Caco-2 (cell line): ENCODE measurements at regions not wholly inside any gene's neighbourhood (a gene's known extent, or its start where the extent isn't known, plus 50 kb on each side); places are given as distances from the start of the nearest gene placed in this dataset.

Source experiments
- BruUV-seq: library from RNA; stranded (reverse); fragments of 400-500 nt; replicated peaks from 2 replicates; lab custom pipeline; 2021; lab: Mats Ljungman, UMichigan
- CTCF ChIA-PET: fragments of 300-600 bp; sonication (Branson Sonifier 250); formaldehyde crosslinking; loops from one replicate; lab custom pipeline; 2022; ENCODE audit warnings: antibody characterized with exemption; lab: Charles Lee
- POLR2A ChIA-PET: fragments of 300-600 bp; sonication (Branson Sonifier 250); formaldehyde crosslinking; loops from one replicate; lab custom pipeline; 2022; ENCODE audit warnings: antibody characterized with exemption; lab: Charles Lee
- DNase-seq, 2 experiments: peaks; one replicate each; pipeline versions ENCODE4 v3.0.0 to v3.0.0-alpha.2; 2020 to 2022
- H3K27me3 ChIP-seq: replicated peaks from 2 replicates; pipeline ENCODE4 v1.6.0; 2011; ENCODE audit warnings: low read length; ENCODE audit not compliant: control insufficient read depth, insufficient read depth
- H3K36me3 ChIP-seq: 2 replicates; pipeline ENCODE4 v1.5.1; 2011; ENCODE audit warnings: low read length; ENCODE audit not compliant: control insufficient read depth, insufficient read depth
- H3K4me1 ChIP-seq: fragments of 250-450 bp; sonication (Bioruptor Pico); 2 replicates; pipeline ENCODE4 v1.5.1; 2020; ENCODE audit warnings: mild to moderate bottlenecking
- H3K4me3 ChIP-seq: 2 replicates; pipeline ENCODE4 v1.5.1; 2011; ENCODE audit warnings: low read depth, mild to moderate bottlenecking, control low read depth, low read length
- H3K9me3 ChIP-seq: fragments of 250-450 bp; sonication (Bioruptor Pico); 2 replicates; pipeline ENCODE4 v1.5.1; 2020; ENCODE audit warnings: mild to moderate bottlenecking, moderate library complexity
- H3K27ac Mint-ChIP-seq: one replicate; pipeline ENCODE4 v1.8.0; 2022; ENCODE audit warnings: mixed read lengths; ENCODE audit not compliant: unreplicated experiment
- H3K27me3 Mint-ChIP-seq: one replicate; pipeline ENCODE4 v1.8.0; 2022; ENCODE audit warnings: mixed read lengths; ENCODE audit not compliant: insufficient read depth, unreplicated experiment
- H3K36me3 Mint-ChIP-seq: one replicate; pipeline ENCODE4 v1.8.0; 2022; ENCODE audit warnings: mild to moderate bottlenecking, mixed read lengths; ENCODE audit not compliant: insufficient read depth, unreplicated experiment
- H3K4me1 Mint-ChIP-seq: one replicate; pipeline ENCODE4 v1.8.0; 2022; ENCODE audit warnings: low read depth, mixed read lengths; ENCODE audit not compliant: unreplicated experiment
- H3K4me3 Mint-ChIP-seq: one replicate; pipeline ENCODE4 v1.8.0; 2022; ENCODE audit warnings: mild to moderate bottlenecking, moderate library complexity, mixed read lengths; ENCODE audit not compliant: unreplicated experiment
- H3K9me3 Mint-ChIP-seq: one replicate; pipeline ENCODE4 v1.8.0; 2022; ENCODE audit warnings: mixed read lengths; ENCODE audit not compliant: unreplicated experiment
- intact Hi-C: fragments of 100-400 bp; cut with micrococcal nuclease; formaldehyde crosslinking; loops from one replicate; pipeline ENCODE4 v1.10.0; 2022; ENCODE audit not compliant: unreplicated experiment
- TF ChIP-seq, protein P1 (sequence below), 2 experiments: fragments of 200-600 bp in 1 of 2; IDR thresholded peaks; 1 replicate in 1 of 2; 2 replicates in 1 of 2; pipeline versions ENCODE4 v1.5.1 to v1.8.0; 2011 to 2022; ENCODE audit warnings: antibody characterized with exemption in 1 of 2, control low read depth in 1 of 2, inconsistent platforms in 1 of 2, low read depth in 1 of 2, low read length in 1 of 2, mild to moderate bottlenecking in 1 of 2, moderate library complexity in 1 of 2; ENCODE audit not compliant: insufficient read depth in 1 of 2, severe bottlenecking in 1 of 2, unreplicated experiment in 1 of 2

DNA sequence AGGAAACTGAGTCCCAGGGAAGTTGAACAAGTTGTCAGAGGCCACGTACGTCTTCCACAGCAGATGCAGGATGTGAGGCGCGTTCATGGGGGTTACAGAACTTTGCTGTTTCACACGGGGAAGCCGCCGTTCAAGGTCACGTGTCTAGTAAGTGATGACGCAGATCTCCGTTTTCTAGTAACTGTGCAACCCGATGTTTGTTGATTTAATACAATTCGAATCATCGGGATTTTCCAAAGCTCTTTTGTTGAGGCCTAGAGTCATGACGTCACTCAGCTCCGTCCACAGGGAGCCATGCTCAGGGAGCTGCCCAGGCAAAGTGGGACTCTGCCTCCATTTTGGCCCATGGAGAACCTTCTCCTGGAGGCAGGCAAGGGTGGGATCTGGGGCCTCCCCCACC is 1121.8 kb downstream of the TBC1D22A start:
- H3K27me3 Mint-ChIP-seq = no peaks in the 10 kb centered on the region
- no TSS peak for BruUV-seq
- no peak for DNase-seq
- POLR2A ChIA-PET = no interaction called here
- H3K4me3 Mint-ChIP-seq = no peak overlapping the region
- CTCF ChIA-PET = no interaction called here
- no peaks in the 10 kb centered on the region for H3K36me3 ChIP-seq
- TF ChIP-seq, protein P1, sequence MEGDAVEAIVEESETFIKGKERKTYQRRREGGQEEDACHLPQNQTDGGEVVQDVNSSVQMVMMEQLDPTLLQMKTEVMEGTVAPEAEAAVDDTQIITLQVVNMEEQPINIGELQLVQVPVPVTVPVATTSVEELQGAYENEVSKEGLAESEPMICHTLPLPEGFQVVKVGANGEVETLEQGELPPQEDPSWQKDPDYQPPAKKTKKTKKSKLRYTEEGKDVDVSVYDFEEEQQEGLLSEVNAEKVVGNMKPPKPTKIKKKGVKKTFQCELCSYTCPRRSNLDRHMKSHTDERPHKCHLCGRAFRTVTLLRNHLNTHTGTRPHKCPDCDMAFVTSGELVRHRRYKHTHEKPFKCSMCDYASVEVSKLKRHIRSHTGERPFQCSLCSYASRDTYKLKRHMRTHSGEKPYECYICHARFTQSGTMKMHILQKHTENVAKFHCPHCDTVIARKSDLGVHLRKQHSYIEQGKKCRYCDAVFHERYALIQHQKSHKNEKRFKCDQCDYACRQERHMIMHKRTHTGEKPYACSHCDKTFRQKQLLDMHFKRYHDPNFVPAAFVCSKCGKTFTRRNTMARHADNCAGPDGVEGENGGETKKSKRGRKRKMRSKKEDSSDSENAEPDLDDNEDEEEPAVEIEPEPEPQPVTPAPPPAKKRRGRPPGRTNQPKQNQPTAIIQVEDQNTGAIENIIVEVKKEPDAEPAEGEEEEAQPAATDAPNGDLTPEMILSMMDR (IDR thresholded peaks at IDR 0.05; ENCODE audit: insufficient read depth in 1 of 2, low read depth in 1 of 2, low read length in 1 of 2, severe bottlenecking in 1 of 2, unreplicated experiment in 1 of 2) = no peak
- intact Hi-C loops = no loop called here
- H3K9me3 Mint-ChIP-seq = no peaks in the 10 kb centered on the region
- H3K27me3 ChIP-seq = no peaks in the 10 kb centered on the region
- no peaks in the 10 kb centered on the region for H3K9me3 ChIP-seq
- H3K27ac Mint-ChIP-seq = no peak overlapping the region
- H3K4me1 Mint-ChIP-seq = no peaks in the 10 kb centered on the region
- H3K4me3 ChIP-seq = no peak overlapping the region
- H3K4me1 ChIP-seq = peaks cover 4% of the 10 kb centered on the region
- H3K36me3 Mint-ChIP-seq = no peaks in the 10 kb centered on the region

DNA sequence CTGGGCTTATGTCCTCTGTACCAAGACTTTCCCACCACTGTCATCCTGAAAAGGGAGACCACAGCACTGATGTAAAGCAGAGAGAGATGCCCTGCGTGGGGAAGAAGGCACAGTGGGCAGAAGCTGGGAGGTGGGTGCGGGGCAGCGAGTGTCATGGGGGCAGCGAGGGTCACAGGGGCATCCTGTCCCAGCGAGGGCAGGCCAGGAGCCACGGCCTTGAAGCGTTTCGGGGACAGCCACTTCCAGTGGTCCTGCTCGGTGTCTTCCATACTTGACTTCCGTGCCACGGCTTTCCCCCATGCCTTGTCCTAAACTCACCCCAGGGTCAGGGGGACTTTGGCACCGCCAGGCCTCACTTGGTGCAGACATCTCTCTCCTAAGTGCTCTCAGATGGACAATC is 1121.3 kb downstream of the TBC1D22A start:
- H3K4me3 Mint-ChIP-seq = no peak overlapping the region
- no peaks in the 10 kb centered on the region for H3K27me3 ChIP-seq
- peaks cover 8% of the 10 kb centered on the region for H3K4me1 ChIP-seq
- no peaks in the 10 kb centered on the region for H3K4me1 Mint-ChIP-seq
- no peaks in the 10 kb centered on the region for H3K9me3 Mint-ChIP-seq
- TF ChIP-seq, protein P1 (IDR thresholded peaks at IDR 0.05; ENCODE audit: insufficient read depth in 1 of 2, low read depth in 1 of 2, low read length in 1 of 2, severe bottlenecking in 1 of 2, unreplicated experiment in 1 of 2) = no peak
- H3K27me3 Mint-ChIP-seq = no peaks in the 10 kb centered on the region
- no peak overlapping the region for H3K27ac Mint-ChIP-seq
- POLR2A ChIA-PET = no interaction called here
- CTCF ChIA-PET = no interaction called here
- BruUV-seq = no TSS peak
- H3K9me3 ChIP-seq = no peaks in the 10 kb centered on the region
- H3K36me3 Mint-ChIP-seq = no peaks in the 10 kb centered on the region
- no peak for DNase-seq
- no peaks in the 10 kb centered on the region for H3K36me3 ChIP-seq
- H3K4me3 ChIP-seq = no peak overlapping the region
- intact Hi-C loops = no loop called here

DNA sequence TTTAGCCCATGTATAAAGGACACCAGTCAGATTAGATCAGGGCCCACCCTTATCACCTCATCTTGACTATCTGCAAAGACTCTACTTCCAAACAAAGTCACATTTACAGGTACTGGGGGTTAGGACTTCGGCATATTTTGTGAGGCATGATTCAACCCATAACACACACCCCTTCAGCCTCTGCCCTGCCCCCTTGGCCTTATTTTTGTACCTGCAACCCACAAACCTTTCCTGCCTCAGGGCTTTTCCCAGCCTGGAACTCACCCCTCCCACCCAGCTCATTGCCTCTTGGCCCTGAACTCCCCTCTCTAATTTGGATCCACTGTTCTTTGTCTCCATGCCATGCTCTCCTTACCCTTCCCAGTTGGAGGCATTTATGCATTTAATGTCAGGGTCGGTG is 1116.9 kb downstream of the TBC1D22A start:
- Histone ChIP-seq H3K4me3 (no peak overlapping the region), H3K9me3 (no peaks in the 10 kb centered on the region), H3K27me3 (no peaks in the 10 kb centered on the region), H3K4me1 (peaks cover 21% of the 10 kb centered on the region), H3K36me3 (no peaks in the 10 kb centered on the region)
- Mint-ChIP-seq H3K27me3 (no peaks in the 10 kb centered on the region), H3K27ac (peak overlapping the region; percentile 62), H3K4me3 (no peak overlapping the region), H3K9me3 (no peaks in the 10 kb centered on the region), H3K36me3 (no peaks in the 10 kb centered on the region), H3K4me1 (no peaks in the 10 kb centered on the region)
- intact Hi-C loops = no loop called here
- no peak for DNase-seq
- CTCF ChIA-PET = no interaction called here
- POLR2A ChIA-PET = no interaction called here
- no TSS peak for BruUV-seq
- TF ChIP-seq, protein P1 (IDR thresholded peaks at IDR 0.05; ENCODE audit: insufficient read depth in 1 of 2, low read depth in 1 of 2, low read length in 1 of 2, severe bottlenecking in 1 of 2, unreplicated experiment in 1 of 2) = no peak
